ENCODE measurements at regions not wholly inside any gene's neighbourhood (a gene's known extent, or its start where the extent isn't known, plus 50 kb on each side); places are given as distances from the start of the nearest gene placed in this dataset.

GRCh38 chr15:47273864-47274263 is 443.4 kb upstream of the SEMA6D start:
- no peak for DNase-seq (ENCODE audit: extremely low read depth in 1 of 2, low read depth in 1 of 2)

- DNase-seq (ENCODE audit: extremely low read depth in 1 of 2, low read depth in 1 of 2) = no peak
Observed at GRCh38 chr15:47283246-47283645, 434.1 kb upstream of the SEMA6D start.

GRCh38 chr15:47288794-47289193 is 428.5 kb upstream of the SEMA6D start:
- DNase-seq (ENCODE audit: extremely low read depth in 1 of 2, low read depth in 1 of 2) = no peak

DNA sequence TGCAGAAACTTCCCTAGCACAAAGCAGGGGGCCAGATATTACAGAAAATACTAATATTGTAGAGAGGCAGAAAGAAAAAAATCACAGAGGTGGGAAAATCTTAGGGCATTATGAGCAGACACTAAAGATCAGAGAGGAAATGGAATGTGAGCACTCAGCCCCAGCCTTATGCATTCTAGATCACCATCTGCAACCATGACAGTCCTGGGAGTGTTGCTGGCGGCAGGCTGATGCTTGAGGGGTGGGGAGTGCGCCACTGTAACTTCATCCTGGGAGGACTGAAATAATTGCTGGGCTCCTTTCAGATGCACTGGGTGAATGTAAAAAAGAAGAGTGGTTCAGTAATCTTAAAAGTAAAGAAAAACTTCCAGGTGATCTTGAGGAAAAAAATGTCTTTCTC is 427.6 kb upstream of the SEMA6D start:
- no peak for DNase-seq (ENCODE audit: extremely low read depth in 1 of 2, low read depth in 1 of 2)

GRCh38 chr15:47291767-47292166 is 425.5 kb upstream of the SEMA6D start:
- DNase-seq (ENCODE audit: extremely low read depth in 1 of 2, low read depth in 1 of 2) = no peak

DNA sequence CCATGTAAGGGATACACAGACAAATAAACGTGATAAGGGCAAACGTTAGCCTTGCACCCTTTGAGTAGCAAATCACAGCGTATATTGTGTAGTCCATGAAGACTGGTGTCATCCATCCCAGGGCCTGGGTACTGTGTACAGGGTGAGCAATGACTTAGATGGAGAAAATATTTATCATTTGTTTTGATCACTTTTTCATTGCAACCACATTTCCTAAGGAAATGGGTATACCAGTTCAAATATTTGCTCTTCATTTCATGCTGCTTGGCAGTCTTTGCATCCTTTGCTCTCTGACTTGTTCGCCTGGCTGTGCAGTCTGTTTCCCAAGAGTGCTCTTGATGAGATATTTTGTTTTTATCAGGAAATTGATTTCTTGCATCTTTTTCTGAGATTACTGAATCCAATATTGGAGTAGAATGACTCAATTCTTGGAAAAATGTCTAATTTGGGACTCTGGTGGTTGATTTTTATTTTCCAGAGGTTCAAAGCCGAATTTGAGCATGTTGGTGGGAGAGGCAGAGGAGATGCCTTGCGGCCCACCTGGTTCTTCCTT is 424.6 kb upstream of the SEMA6D start:
- no peak for DNase-seq (ENCODE audit: extremely low read depth in 1 of 2, low read depth in 1 of 2)

DNA sequence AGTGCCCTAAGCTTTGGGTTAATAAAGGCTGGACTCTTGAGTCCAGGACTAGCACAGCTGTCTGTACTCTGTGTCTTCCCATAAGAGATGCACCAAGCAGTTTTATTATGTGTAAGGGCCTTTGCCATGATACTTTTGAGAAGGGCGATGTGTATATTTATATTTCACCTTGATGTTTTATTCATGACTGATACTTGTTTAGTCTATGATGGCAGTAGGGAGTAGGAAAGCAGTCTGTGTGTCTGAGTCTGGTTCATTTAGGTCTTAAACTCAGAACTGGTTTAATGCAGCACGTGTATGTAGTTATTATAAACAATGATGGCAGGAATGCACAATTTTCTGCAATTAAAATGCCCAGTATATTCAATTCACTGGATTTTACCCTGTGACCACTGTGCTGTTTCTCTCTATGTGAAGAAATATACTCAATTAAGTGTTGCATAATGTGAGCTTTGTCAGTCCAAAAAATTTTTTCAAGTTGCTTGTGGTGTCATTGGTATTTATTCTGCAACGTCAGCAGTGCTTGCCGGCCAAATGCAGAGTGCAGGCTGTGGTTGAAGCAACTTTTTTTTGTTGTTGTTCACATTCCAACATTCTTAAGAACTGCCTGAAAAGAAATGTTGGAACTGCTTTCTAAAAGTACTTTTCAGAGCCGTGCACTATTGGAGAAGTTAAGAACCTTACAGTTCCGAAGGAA is 423.7 kb upstream of the SEMA6D start:
- no peak for DNase-seq (ENCODE audit: extremely low read depth in 1 of 2, low read depth in 1 of 2)

DNA sequence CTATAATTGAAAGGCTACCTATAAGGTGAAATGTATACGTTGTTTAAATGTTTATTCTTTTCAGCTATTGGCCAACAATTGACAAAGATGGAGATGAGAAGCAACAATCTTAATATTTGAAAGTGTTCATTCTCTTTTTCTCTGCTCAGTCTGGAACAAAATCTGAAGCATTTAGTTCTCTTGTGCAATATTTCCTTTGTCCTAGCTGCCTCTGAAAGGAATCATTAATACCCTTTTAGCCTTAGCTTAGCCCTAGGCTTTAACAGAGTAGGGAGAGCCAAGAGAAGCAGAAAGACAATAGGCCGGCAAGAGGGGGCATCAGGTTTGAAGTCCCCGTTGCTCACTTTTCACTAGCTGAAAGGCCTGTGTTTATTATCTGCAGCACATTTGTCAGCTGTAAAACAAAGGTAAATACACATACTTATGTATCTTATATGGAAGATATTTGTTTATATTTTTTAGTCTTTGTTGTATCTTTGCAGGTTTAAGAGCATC is 422.5 kb upstream of the SEMA6D start:
- no peak for DNase-seq (ENCODE audit: extremely low read depth in 1 of 2, low read depth in 1 of 2)

GRCh38 chr15:47296881-47297280 is 420.4 kb upstream of the SEMA6D start:
- no peak for DNase-seq (ENCODE audit: extremely low read depth in 1 of 2, low read depth in 1 of 2)

DNA sequence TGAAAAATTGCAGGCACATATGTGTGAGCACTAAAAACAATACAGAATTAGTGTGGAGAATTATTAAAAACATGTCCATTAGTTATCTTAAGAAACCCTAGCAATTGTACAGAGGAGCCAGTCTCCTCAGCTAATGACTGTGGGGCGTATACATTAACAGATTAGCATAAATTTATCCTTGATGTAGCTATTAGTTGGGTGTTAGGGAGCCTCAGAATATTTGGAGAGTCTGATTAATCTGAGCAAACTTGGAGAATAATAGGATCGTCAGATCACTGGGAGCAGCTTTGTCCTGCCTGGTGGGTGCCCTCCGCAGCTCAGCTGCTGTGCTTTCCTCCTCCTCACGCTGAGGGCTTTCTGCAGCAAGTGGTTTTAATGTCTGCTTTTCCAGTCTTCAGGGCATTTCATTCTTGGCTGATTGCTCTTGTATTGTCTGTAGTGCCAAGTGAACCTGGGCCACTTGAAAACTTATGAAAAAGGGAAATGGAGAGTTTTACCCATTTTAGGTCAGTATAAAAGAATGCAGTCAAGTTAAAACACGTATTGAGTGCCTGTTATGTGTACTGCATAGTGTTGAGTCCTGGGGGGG is 417.4 kb upstream of the SEMA6D start:
- DNase-seq (ENCODE audit: extremely low read depth in 1 of 2, low read depth in 1 of 2) = no peak

GRCh38 chr15:47300596-47300995 is 416.7 kb upstream of the SEMA6D start:
- no peak for DNase-seq (ENCODE audit: extremely low read depth in 1 of 2, low read depth in 1 of 2)

DNA sequence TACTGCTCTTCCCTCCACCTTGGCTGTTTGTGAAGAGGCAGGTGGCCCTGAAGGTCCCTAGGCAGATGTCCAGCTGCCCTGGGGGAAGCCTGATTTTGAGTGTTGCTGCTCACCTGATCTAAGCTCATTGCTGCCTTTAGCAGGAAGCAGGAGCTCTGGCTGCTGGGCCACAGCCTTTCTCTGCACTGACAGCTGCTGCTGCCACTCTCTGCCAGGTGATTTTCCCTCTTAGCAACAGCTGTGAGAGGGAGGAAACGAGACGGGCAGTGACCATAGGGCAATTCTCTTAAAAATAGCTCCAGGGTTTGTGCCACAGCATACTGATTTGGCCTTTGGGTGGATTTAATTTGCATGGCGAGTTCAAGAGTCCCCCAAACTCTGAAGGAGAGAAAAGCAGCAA is 415.8 kb upstream of the SEMA6D start:
- no peak for DNase-seq (ENCODE audit: extremely low read depth in 1 of 2, low read depth in 1 of 2)

GRCh38 chr15:47304656-47305055 is 412.6 kb upstream of the SEMA6D start:
- DNase-seq (ENCODE audit: extremely low read depth in 1 of 2, low read depth in 1 of 2) = no peak

GRCh38 chr15:47312161-47312560 is 405.1 kb upstream of the SEMA6D start:
- DNase-seq (ENCODE audit: extremely low read depth in 1 of 2, low read depth in 1 of 2) = no peak

DNA sequence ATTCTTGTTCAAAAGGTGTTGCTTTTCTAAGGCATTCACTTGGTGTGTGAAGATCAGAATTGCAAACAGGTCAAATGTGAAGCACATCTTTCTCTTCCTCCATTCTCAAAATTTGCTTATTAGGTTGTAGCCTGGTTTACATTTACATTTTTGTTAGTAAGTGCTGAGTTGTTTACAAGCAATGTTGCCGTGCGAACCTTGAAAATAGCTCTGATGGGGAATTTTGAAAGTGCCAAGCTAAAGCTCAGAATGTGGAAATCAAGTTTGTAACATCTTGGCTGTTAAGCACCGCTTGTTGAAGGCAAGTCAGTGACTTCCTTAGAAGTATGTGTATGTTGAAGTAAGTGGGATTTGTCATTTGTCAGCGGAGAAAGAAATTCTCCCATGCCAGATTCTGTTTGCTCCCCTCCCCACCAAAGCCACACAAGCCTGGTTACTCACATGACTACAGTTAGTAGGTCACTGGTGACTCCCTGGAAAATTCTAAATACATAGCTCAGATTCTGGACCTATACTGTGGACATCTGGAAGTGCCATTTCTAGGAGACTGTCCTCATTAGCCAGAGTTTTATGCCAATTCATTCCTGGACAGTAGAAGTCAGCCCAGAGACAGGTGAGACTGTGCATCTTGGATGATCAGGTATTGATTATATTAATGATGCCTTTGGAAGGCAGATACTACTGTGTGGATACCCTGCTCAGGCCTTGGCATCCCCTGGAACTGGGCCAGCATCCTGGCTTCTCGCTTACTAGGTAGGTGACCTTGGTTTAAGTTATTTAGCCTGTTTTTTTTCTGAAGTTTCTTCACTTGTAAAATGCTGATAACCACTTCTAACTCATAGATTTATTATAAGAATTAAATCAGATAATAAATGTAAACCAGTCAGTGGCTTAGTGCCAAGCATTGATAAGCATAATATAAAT is 390.6 kb upstream of the SEMA6D start:
- DNase-seq (ENCODE audit: extremely low read depth in 1 of 2, low read depth in 1 of 2) = no peak

- no peak for DNase-seq (ENCODE audit: extremely low read depth in 1 of 2, low read depth in 1 of 2)
Observed at GRCh38 chr15:47331829-47332393, 385.4 kb upstream of the SEMA6D start.

GRCh38 chr15:47332481-47332880 is 384.8 kb upstream of the SEMA6D start:
- no peak for DNase-seq (ENCODE audit: extremely low read depth in 1 of 2, low read depth in 1 of 2)

DNA sequence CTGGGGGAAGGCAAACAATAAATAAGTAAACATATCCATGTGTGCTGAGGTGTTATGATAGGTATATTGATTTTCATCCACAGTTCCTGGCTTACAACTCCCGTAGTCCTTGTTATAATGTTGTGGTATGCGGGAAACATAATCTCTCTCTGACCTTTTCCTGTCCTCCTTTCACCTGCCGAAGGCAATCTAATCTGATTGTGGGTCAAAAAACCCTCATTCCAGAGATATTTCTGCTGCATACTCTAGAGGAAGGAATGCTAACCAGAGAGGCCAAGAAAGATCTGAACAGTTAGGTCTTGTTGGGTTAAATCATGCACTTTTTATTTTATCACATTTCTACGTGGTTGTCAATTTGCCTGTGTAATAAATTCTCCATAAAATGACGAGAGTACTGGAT is 383.6 kb upstream of the SEMA6D start:
- no peak for DNase-seq (ENCODE audit: extremely low read depth in 1 of 2, low read depth in 1 of 2)

DNA sequence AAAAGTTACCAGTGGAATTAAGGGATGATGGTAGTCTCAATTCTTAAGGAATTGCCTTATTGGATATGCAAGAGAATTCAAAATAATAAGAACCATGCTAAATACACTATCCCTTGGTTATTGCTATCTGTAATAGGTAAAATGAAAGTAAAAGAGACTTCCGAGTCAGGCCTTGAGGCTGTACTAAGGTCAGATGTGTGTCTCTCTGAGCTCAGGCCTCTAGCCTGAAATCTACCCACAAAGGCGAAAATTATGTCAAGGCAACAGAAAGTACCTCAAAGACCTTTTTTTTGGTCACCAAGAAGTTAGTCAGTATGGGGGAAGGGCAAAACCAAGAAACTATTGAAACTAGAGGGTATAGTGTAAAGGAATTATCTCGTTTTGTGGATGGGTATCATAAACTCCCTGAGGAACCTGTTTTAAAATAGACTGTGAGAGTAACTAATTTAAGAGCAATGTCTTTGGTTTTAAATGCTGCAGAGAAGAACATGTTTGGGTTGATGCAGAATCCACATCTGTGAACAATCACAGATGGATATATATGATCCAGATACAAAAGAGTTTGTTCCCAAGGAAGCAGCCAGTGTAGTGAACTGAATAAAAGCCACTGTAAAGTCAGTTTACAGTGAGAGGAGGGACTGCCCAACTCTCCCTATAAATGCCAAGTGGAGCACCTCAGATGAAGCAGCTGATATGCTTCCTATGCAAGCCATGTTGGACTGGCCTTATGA is 382.3 kb upstream of the SEMA6D start:
- DNase-seq (ENCODE audit: extremely low read depth in 1 of 2, low read depth in 1 of 2) = no peak

DNA sequence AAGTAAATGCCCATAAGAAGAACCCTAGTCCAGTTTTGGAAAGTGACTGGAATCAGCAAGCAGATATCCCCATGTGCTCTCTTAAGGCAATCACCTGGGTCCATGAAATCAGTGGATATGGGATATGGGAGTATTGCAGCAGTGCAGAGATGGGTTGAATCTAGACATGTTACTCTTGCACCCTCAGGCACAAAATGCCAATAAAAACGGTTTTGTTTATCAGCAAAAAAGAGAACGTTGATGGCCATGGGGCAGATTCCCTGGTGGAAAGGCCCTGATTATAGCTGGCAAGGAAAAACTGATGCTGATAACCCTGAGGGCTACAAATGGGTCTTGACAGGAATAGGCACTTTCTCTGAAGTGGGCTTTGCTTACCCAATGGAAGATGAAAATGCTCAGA is 380.2 kb upstream of the SEMA6D start:
- no peak for DNase-seq (ENCODE audit: extremely low read depth in 1 of 2, low read depth in 1 of 2)
